ACHN (cell line): ENCODE measurements at regions not wholly inside any gene's neighbourhood (a gene's known extent, or its start where the extent isn't known, plus 50 kb on each side); places are given as distances from the start of the nearest gene placed in this dataset.
A peak's percentile ranks its signal among the peaks of the same experiment; 100 is the strongest.

ENCODE experiments used
- DNase-seq: peaks from one replicate; pipeline ENCODE4 v3.0.0-alpha.2; 2015
- in situ Hi-C: cut with HindIII; loops from 2 replicates; pipeline ENCODE4 v1.10.0; 2017; ENCODE audit warnings: low sequenced_read_pairs, low pct_ligation_motif_present, low pct_unique_long_range_greater_than_20kb

GRCh38 chr5:89929173-89929572 is 480.4 kb downstream of the CETN3 start:
- no peak for DNase-seq
- in situ Hi-C loops = no loop called here

GRCh38 chr5:89922161-89922560 is 487.4 kb downstream of the CETN3 start:
- in situ Hi-C loops = no loop called here
- no peak for DNase-seq

GRCh38 chr5:89917112-89917511 is 492.4 kb downstream of the CETN3 start:
- in situ Hi-C loops = no loop called here
- DNase-seq = no peak

GRCh38 chr5:89916131-89916530 is 493.4 kb downstream of the CETN3 start:
- no peak for DNase-seq
- in situ Hi-C loops = no loop called here

- in situ Hi-C loops = no loop called here
- DNase-seq = no peak
Observed at GRCh38 chr5:89908876-89909275, 500.7 kb downstream of the CETN3 start.

GRCh38 chr5:89904442-89904841 is 505.1 kb downstream of the CETN3 start:
- no peak for DNase-seq
- in situ Hi-C loops = no loop called here

GRCh38 chr5:89901983-89902382 is 507.6 kb downstream of the CETN3 start:
- in situ Hi-C loops = no loop called here
- no peak for DNase-seq

- in situ Hi-C loops = no loop called here
- no peak for DNase-seq
Observed at GRCh38 chr5:89901346-89901745, 508.2 kb downstream of the CETN3 start.

GRCh38 chr5:89900346-89900745 is 509.2 kb downstream of the CETN3 start:
- in situ Hi-C loops = no loop called here
- no peak for DNase-seq

- no peak for DNase-seq
- in situ Hi-C loops = no loop called here
Observed at GRCh38 chr5:89899559-89899958, 510.0 kb downstream of the CETN3 start.

- in situ Hi-C loops = no loop called here
Observed at GRCh38 chr5:89893546-89893945, 516.0 kb downstream of the CETN3 start.

GRCh38 chr5:89885670-89886069 is 523.9 kb downstream of the CETN3 start:
- no peak for DNase-seq
- in situ Hi-C loops = no loop called here

More at GRCh38 chr5:89893546-89893945, 516.0 kb downstream of the CETN3 start:
- DNase-seq = no peak

- no peak for DNase-seq
- in situ Hi-C loops = no loop called here
Observed at GRCh38 chr5:89883967-89884366, 525.6 kb downstream of the CETN3 start.

GRCh38 chr5:89878140-89879132 is 531.1 kb downstream of the CETN3 start:
- DNase-seq = peak; percentile 38
- in situ Hi-C loops = no loop called here

GRCh38 chr5:89871906-89872305 is 537.6 kb downstream of the CETN3 start:
- no peak for DNase-seq
- in situ Hi-C loops = no loop called here

GRCh38 chr5:89869346-89869745 is 540.2 kb downstream of the CETN3 start:
- no peak for DNase-seq
- in situ Hi-C loops = no loop called here

GRCh38 chr5:89866410-89866809 is 543.1 kb downstream of the CETN3 start:
- in situ Hi-C loops = no loop called here
- DNase-seq = no peak

- in situ Hi-C loops = no loop called here
Observed at GRCh38 chr5:89864941-89865340, 544.6 kb downstream of the CETN3 start.

GRCh38 chr5:89857790-89858189 is 551.8 kb downstream of the CETN3 start:
- no peak for DNase-seq
- in situ Hi-C loops = no loop called here

More at GRCh38 chr5:89864941-89865340, 544.6 kb downstream of the CETN3 start:
- DNase-seq = no peak

- no peak for DNase-seq
- in situ Hi-C loops = no loop called here
Observed at GRCh38 chr5:89855417-89855816, 554.1 kb downstream of the CETN3 start.
